Stimulated activated effector memory CD8-positive, alpha-beta T cell treated with anti-CD3 and anti-CD28 coated beads, Interleukin-12 subunit alpha, Interleukin-12 subunit beta, amount 100 ng/mL, for 72 hours (primary cell): ENCODE measurements at regions not wholly inside any gene's neighbourhood (a gene's known extent, or its start where the extent isn't known, plus 50 kb on each side); places are given as distances from the start of the nearest gene placed in this dataset.

Experiments
- ATAC-seq: fragments of 150-1000 bp; cut with Tn5 transposase; 2 replicates; pipeline ENCODE4 v1.10.0; 2021
- DNase-seq, 2 donors: peaks; one replicate each; pipeline ENCODE4 v3.0.0; 2021 to 2022; ENCODE audit warnings: low spot score in 2 of 2
- H3K27ac Mint-ChIP-seq: one replicate; pipeline ENCODE4 v1.8.0; 2022; ENCODE audit warnings: mild to moderate bottlenecking, mixed read lengths
- H3K36me3 Mint-ChIP-seq: one replicate; pipeline ENCODE4 v1.8.0; 2022; ENCODE audit warnings: mild to moderate bottlenecking, mixed read lengths
- H3K4me1 Mint-ChIP-seq: one replicate; pipeline ENCODE4 v1.8.0; 2022; ENCODE audit warnings: mixed read lengths
- H3K4me3 Mint-ChIP-seq: one replicate; pipeline ENCODE4 v1.8.0; 2022; ENCODE audit warnings: mild to moderate bottlenecking, mixed read lengths
- H3K9me3 Mint-ChIP-seq: one replicate; pipeline ENCODE4 v1.8.0; 2022; ENCODE audit warnings: mixed read lengths

DNA sequence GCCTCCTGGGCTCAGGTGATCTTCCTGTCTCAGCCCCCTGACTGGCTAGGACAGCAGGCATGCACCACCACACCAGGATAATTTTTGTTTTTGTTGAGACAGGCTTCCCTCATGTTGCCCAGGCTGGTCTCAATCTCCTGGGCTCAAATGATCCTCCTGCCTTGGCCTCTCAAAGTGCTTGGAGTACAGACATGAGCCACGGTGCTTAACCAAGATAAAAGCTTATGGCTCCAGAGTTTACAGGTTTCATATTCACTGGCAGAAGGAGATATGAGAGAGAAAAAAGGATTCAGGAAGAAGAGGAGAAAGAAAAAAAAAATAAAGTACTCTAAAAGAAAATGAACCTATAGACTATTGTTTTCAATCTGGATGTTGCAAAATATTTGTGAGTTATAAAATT lies 748.8 kb upstream of the NCAM2 start:
- H3K4me1 Mint-ChIP-seq = no peaks in the 10 kb centered on the region
- no peak overlapping the region for H3K27ac Mint-ChIP-seq

GRCh38 chr21:20250337-20250736 lies 747.9 kb upstream of the NCAM2 start:
- H3K4me1 Mint-ChIP-seq = no peaks in the 10 kb centered on the region
- ATAC-seq (no peak), DNase-seq (no peak)
- H3K27ac Mint-ChIP-seq = no peak overlapping the region
- H3K9me3 Mint-ChIP-seq = no peaks in the 10 kb centered on the region
- no peak overlapping the region for H3K4me3 Mint-ChIP-seq
- H3K36me3 Mint-ChIP-seq = no peaks in the 10 kb centered on the region

More for the DNA sequence above, 748.8 kb upstream of the NCAM2 start:
- Mint-ChIP-seq H3K36me3 (no peaks in the 10 kb centered on the region), H3K9me3 (peaks cover under 1% of the 10 kb centered on the region), H3K4me3 (no peak overlapping the region)
- ATAC-seq (no peak), DNase-seq (no peak)

DNA sequence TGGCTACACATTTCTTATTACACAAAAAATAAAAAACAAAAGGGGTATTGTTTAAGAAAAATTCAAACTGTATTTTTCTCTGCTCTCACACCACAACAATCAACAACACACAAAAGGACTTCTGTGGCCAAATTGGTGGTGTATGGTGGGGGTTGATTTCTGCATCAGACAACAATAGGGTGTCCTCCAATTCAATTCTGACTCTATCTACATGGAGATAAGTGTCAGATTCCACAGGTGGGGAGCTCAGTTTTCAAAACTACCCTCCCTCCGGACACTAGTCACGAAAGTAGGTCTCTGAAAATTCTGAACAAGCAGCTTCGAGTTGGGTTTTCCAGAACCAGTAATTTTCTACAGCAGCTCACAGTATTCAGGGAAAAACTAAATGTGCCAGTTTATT lies 744.9 kb upstream of the NCAM2 start:
- DNase-seq (no peak), ATAC-seq (no peak)
- H3K4me1 Mint-ChIP-seq = no peaks in the 10 kb centered on the region
- no peak overlapping the region for H3K27ac Mint-ChIP-seq
- H3K4me3 Mint-ChIP-seq = no peak overlapping the region
- peaks cover under 1% of the 10 kb centered on the region for H3K9me3 Mint-ChIP-seq
- no peaks in the 10 kb centered on the region for H3K36me3 Mint-ChIP-seq

- Mint-ChIP-seq H3K9me3 (peaks cover 6% of the 10 kb centered on the region), H3K4me1 (no peaks in the 10 kb centered on the region), H3K27ac (no peak overlapping the region), H3K4me3 (no peak overlapping the region), H3K36me3 (no peaks in the 10 kb centered on the region)
- no peak for DNase-seq
- no peak for ATAC-seq
Observed at GRCh38 chr21:20254964-20255363, 743.2 kb upstream of the NCAM2 start.

GRCh38 chr21:20257052-20257740 lies 741.0 kb upstream of the NCAM2 start:
- Mint-ChIP-seq H3K4me1 (no peaks in the 10 kb centered on the region), H3K4me3 (no peak overlapping the region), H3K36me3 (no peaks in the 10 kb centered on the region), H3K27ac (no peak overlapping the region), H3K9me3 (peaks cover 15% of the 10 kb centered on the region)
- DNase-seq (no peak), ATAC-seq (no peak)

DNA sequence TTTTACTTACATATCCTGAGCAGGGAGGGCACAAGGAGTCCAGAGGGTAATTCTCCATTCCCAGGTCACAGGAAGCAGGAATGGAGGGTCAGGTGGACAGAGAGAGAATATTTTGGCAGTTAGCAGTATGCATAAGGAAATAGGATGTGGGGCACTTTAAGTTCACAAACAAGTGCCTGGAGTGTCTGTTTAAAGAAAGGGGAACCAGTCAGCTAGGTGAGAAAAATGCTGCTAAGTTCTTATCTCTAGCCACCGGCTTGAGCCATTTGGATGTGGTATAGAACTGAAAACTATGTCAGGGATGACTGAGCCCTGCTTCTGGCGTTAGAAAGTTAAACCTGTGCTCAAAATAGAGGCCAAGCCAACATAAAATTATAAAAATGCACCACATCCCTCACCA lies 739.7 kb upstream of the NCAM2 start:
- Mint-ChIP-seq H3K27ac (no peak overlapping the region), H3K4me1 (no peaks in the 10 kb centered on the region), H3K9me3 (peaks cover 15% of the 10 kb centered on the region), H3K36me3 (no peaks in the 10 kb centered on the region), H3K4me3 (no peak overlapping the region)
- DNase-seq (no peak), ATAC-seq (no peak)

DNA sequence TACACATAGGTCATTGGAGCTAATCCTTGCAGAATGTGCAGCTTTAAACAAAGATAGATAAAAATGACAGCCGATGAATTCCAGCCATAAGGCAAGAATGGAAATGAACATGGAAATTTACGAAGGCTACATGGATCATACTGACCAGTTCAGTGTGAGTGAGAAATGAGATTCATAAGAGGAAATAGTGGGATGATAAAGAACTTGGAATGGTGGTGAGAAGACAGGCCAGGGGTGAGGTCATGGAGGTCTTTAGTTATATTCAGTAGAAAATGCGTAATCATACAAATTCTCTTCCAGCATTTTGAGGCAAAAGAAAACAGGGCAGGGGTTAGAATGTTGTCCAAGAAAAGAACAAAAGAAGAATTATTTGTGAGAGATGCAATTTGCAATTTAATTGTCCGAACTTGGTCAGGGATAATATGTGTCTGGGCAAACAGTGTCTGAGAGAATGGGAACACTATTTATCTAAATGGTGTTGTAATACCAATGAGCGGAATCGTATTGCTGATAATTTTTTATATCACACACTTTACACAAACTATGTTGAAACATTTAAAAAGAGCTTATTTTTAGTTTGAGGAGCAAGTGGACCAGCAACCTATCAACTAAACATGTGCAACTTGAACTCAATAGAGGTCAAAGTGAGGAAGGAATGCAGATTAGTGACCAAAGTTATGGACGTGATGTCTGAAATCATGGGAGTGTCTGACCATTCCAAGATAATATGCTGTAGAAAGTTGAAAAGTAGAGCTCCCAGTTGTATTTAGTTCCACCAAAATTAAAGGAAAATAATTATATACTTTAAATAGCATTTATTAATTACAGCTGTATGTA lies 739.0 kb upstream of the NCAM2 start:
- Mint-ChIP-seq H3K4me3 (no peak overlapping the region), H3K27ac (no peak overlapping the region), H3K9me3 (peaks cover 15% of the 10 kb centered on the region), H3K4me1 (no peaks in the 10 kb centered on the region), H3K36me3 (no peaks in the 10 kb centered on the region)
- no peak for DNase-seq
- ATAC-seq = no peak

DNA sequence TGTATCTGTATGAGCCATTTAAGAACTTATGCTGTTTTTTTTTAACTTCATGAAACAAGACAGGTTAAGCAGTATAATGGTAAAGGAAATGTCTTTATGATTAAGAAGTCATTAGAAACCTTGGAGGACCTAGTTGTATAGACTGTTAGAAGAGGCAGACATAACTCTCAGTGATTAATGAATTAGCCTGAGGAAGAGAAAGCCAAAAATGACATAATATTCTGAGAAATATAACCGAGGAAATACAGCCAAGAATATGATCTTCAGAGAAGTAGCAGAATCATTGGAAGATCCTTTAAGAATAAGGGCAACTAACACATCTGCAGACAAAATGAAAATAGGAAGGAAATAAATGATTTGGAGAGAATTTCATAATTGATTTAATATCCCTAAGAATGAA lies 738.1 kb upstream of the NCAM2 start:
- Mint-ChIP-seq H3K4me3 (no peak overlapping the region), H3K4me1 (no peaks in the 10 kb centered on the region), H3K9me3 (peaks cover 15% of the 10 kb centered on the region), H3K27ac (no peak overlapping the region), H3K36me3 (no peaks in the 10 kb centered on the region)
- DNase-seq = no peak
- ATAC-seq = no peak

DNA sequence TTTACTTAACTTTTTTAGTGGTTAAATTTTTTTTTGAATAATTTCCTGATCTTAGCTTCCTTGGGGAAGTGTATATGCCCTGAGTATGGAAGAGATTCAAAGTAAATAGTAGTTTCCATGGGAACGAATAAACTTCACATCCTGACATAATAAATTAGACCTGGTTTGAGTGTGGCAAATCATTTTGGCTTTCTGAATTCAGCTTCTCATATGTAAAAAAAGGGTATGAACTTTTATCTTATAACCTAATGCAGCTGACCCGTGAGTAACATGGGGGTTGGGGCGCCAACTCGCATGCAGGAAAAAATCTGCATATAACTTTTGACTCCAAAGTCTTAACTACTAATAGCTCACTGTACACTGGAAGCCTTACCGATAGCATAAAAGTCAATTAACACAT lies 736.8 kb upstream of the NCAM2 start:
- ATAC-seq = no peak
- Mint-ChIP-seq H3K27ac (no peak overlapping the region), H3K36me3 (no peaks in the 10 kb centered on the region), H3K4me3 (no peak overlapping the region), H3K9me3 (peaks cover 15% of the 10 kb centered on the region), H3K4me1 (no peaks in the 10 kb centered on the region)
- no peak for DNase-seq

GRCh38 chr21:20265707-20266440 lies 732.3 kb upstream of the NCAM2 start:
- ATAC-seq (no peak), DNase-seq (no peak)
- no peak overlapping the region for H3K27ac Mint-ChIP-seq
- H3K9me3 Mint-ChIP-seq = peaks cover 4% of the 10 kb centered on the region
- no peaks in the 10 kb centered on the region for H3K36me3 Mint-ChIP-seq
- no peak overlapping the region for H3K4me3 Mint-ChIP-seq
- no peaks in the 10 kb centered on the region for H3K4me1 Mint-ChIP-seq

GRCh38 chr21:20266441-20266710 lies 731.8 kb upstream of the NCAM2 start:
- DNase-seq (no peak), ATAC-seq (no peak)
- Mint-ChIP-seq H3K36me3 (no peaks in the 10 kb centered on the region), H3K4me1 (no peaks in the 10 kb centered on the region), H3K9me3 (peaks cover 2% of the 10 kb centered on the region), H3K27ac (no peak overlapping the region), H3K4me3 (no peak overlapping the region)

GRCh38 chr21:20270365-20271055 lies 727.7 kb upstream of the NCAM2 start:
- DNase-seq (no peak), ATAC-seq (no peak)
- Mint-ChIP-seq H3K4me3 (no peak overlapping the region), H3K4me1 (no peaks in the 10 kb centered on the region), H3K36me3 (no peaks in the 10 kb centered on the region), H3K9me3 (peaks cover 13% of the 10 kb centered on the region), H3K27ac (no peak overlapping the region)

GRCh38 chr21:20272791-20273362 lies 725.3 kb upstream of the NCAM2 start:
- Mint-ChIP-seq H3K36me3 (no peaks in the 10 kb centered on the region), H3K27ac (no peak overlapping the region), H3K4me1 (no peaks in the 10 kb centered on the region), H3K4me3 (no peak overlapping the region), H3K9me3 (peaks cover 13% of the 10 kb centered on the region)
- ATAC-seq (no peak), DNase-seq (no peak)

DNA sequence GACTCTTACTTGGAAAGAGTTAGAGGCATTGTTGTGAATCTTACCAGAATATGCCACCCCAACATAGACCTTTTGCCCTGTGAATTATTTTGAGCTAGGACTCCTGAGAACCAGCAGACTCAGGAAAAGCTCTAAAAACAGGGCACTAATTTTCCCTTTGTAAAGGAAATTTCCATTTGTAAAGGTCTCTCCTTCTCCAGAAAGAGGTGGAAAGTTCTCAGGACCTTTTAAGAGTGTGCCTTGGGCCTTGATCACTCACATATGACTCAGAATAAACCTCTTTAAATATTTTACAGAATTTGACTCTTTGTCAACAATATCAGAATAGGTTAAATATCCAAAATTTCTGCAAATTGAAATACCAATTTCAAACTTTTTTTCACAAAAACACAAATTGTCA lies 721.8 kb upstream of the NCAM2 start:
- H3K4me3 Mint-ChIP-seq = no peak overlapping the region
- no peak for ATAC-seq
- H3K27ac Mint-ChIP-seq = no peak overlapping the region
- peaks cover 15% of the 10 kb centered on the region for H3K9me3 Mint-ChIP-seq
- DNase-seq = no peak
- H3K4me1 Mint-ChIP-seq = no peaks in the 10 kb centered on the region
- H3K36me3 Mint-ChIP-seq = no peaks in the 10 kb centered on the region

DNA sequence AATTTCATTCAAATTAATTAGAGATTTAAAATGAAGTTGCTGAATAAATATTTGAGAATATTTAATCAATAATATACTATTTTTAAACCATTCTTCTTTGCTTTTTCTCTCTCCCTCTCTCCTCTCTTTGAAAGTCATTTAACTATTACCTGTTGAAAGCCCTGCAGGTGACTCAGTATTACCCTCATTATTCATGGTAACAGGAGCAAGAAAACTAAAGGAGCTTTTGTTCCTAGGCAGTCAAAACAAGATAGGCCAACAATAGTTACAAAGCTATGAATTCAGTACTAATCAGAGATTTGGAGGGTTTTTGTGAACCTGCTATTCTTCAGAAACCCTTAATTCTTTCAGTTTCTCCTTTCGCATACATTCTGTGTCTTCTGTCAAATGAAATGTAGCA lies 721.3 kb upstream of the NCAM2 start:
- H3K4me3 Mint-ChIP-seq = no peak overlapping the region
- no peak overlapping the region for H3K27ac Mint-ChIP-seq
- H3K9me3 Mint-ChIP-seq = peaks cover 15% of the 10 kb centered on the region
- H3K36me3 Mint-ChIP-seq = no peaks in the 10 kb centered on the region
- H3K4me1 Mint-ChIP-seq = no peaks in the 10 kb centered on the region
- no peak for ATAC-seq
- DNase-seq = no peak
